Endothelial cell of umbilical vein (primary cell): ENCODE measurements at regions not wholly inside any gene's neighbourhood (a gene's known extent, or its start where the extent isn't known, plus 50 kb on each side); places are given as distances from the start of the nearest gene placed in this dataset.

ENCODE experiments used
- BruUV-seq: library from RNA; stranded (reverse); fragments of 400-500 nt; replicated peaks from 2 replicates; lab custom pipeline; 2021; lab: Mats Ljungman, UMichigan
- CTCF ChIA-PET: fragments of 300-600, 350-600 bp; sonication (Branson Sonifier 250); formaldehyde crosslinking; loops from one replicate; lab custom pipeline; 2021; ENCODE audit warnings: antibody characterized with exemption, inconsistent platforms; lab: Charles Lee
- POLR2A ChIA-PET: fragments of 300-600, 350-600 bp; sonication (Branson Sonifier 250); formaldehyde crosslinking; loops from one replicate; lab custom pipeline; 2021; ENCODE audit warnings: antibody characterized with exemption, inconsistent platforms; lab: Charles Lee
- DNase-seq: peaks from one replicate; pipeline ENCODE4 v3.0.0-alpha.2; 2011; ENCODE audit warnings: low read depth, low spot score
- FAIRE-seq: peaks from 2 replicates; lab custom pipeline; 2011; peaks lifted over from hg19 to GRCh38; lab: Jason Lieb, UNC
- H2AFZ ChIP-seq: 2 replicates; pipeline ENCODE4 v1.6.0; 2012; ENCODE audit warnings: low read depth, low read length, control low read depth, inconsistent platforms
- H3K27ac ChIP-seq: 2 replicates; pipeline ENCODE4 v1.5.1; 2011; ENCODE audit warnings: low read depth, mild to moderate bottlenecking, control low read depth, low read length, moderate library complexity; ENCODE audit not compliant: insufficient read depth
- H3K27me3 ChIP-seq, 2 experiments: 2 replicates each; pipeline versions ENCODE4 v1.6.0 to v1.6.1; 2011; ENCODE audit warnings: low read length in 2 of 2, mixed read lengths in 1 of 2; ENCODE audit not compliant: control insufficient read depth in 2 of 2, insufficient read depth in 2 of 2
- H3K36me3 ChIP-seq, 2 experiments: 2 replicates in 1 of 2; 3 replicates in 1 of 2; pipeline ENCODE4 v1.5.1; 2011; ENCODE audit warnings: low read length in 2 of 2, mild to moderate bottlenecking in 1 of 2, moderate library complexity in 1 of 2; ENCODE audit not compliant: control insufficient read depth in 2 of 2, insufficient read depth in 2 of 2; ENCODE audit errors: extremely low read depth in 1 of 2
- H3K4me1 ChIP-seq: 3 replicates; pipeline ENCODE4 v1.5.1; 2011; ENCODE audit warnings: mild to moderate bottlenecking, low read length; ENCODE audit not compliant: control insufficient read depth, insufficient read depth; ENCODE audit errors: extremely low read depth
- H3K4me2 ChIP-seq: 2 replicates; pipeline ENCODE4 v1.6.1; 2011; ENCODE audit warnings: low read length, control low read depth, mixed read lengths; ENCODE audit not compliant: insufficient read depth
- H3K4me3 ChIP-seq, 3 experiments: fragments of 200-600 bp in 1 of 3; sonication (generic), shearing (Covaris generic) in 1 of 3; replicated peaks in 1 of 3; 2 replicates each; pipeline ENCODE4 v1.5.1; 2011 to 2016; ENCODE audit warnings: control low read depth in 3 of 3, low read length in 3 of 3, mild to moderate bottlenecking in 2 of 3, inconsistent platforms in 1 of 3, low read depth in 1 of 3, moderate library complexity in 1 of 3; ENCODE audit not compliant: insufficient read depth in 1 of 3
- H3K79me2 ChIP-seq: 2 replicates; pipeline ENCODE4 v1.6.0; 2012; ENCODE audit warnings: low read length, inconsistent platforms; ENCODE audit not compliant: control insufficient read depth, insufficient read depth
- H3K9ac ChIP-seq: replicated peaks from 2 replicates; pipeline ENCODE3; 2011; ENCODE audit warnings: low read length, control low read depth; ENCODE audit not compliant: insufficient read depth; ENCODE audit errors: extremely low read depth
- H3K9me1 ChIP-seq: replicated peaks from 3 replicates; pipeline ENCODE4 v1.6.0; 2011; ENCODE audit warnings: mild to moderate bottlenecking, low read length; ENCODE audit not compliant: control insufficient read depth, insufficient read depth; ENCODE audit errors: extremely low read depth
- H3K9me3 ChIP-seq: replicated peaks from 2 replicates; pipeline ENCODE4 v1.5.1; 2012; ENCODE audit warnings: low read length, inconsistent platforms; ENCODE audit not compliant: control insufficient read depth, insufficient read depth
- H4K20me1 ChIP-seq: replicated peaks from 2 replicates; pipeline ENCODE3; 2011; ENCODE audit warnings: mild to moderate bottlenecking, low read length; ENCODE audit not compliant: control insufficient read depth, insufficient read depth; ENCODE audit errors: extremely low read depth
- EZH2 ChIP-seq: IDR thresholded peaks from 2 replicates; pipeline ENCODE4 v1.6.1; 2012; ENCODE audit warnings: borderline replicate concordance, low read depth, mild to moderate bottlenecking, moderate library complexity, low read length, inconsistent platforms; ENCODE audit not compliant: severe bottlenecking
- FOS ChIP-seq: IDR thresholded peaks from 2 replicates; pipeline ENCODE4 v1.6.1; 2011; ENCODE audit warnings: mild to moderate bottlenecking, low read length, moderate library complexity, borderline replicate concordance; ENCODE audit not compliant: insufficient read depth
- GATA2 ChIP-seq: IDR thresholded peaks from 2 replicates; pipeline ENCODE4 v1.7.0; 2011; ENCODE audit warnings: low read depth, mild to moderate bottlenecking, moderate library complexity, mixed read lengths, low read length; ENCODE audit not compliant: insufficient read length, insufficient read depth
- JUN ChIP-seq: IDR thresholded peaks from 2 replicates; pipeline ENCODE4 v1.6.1; 2011; ENCODE audit warnings: borderline replicate concordance, low read depth; ENCODE audit not compliant: insufficient read length, insufficient read depth
- MAX ChIP-seq: IDR thresholded peaks from 2 replicates; pipeline ENCODE4 v1.6.1; 2011; ENCODE audit not compliant: insufficient read depth, insufficient read length
- MYC ChIP-seq: IDR thresholded peaks from one replicate; pipeline ENCODE4 v1.6.1; 2011; ENCODE audit warnings: mild to moderate bottlenecking, low read depth, low read length
- POLR2A ChIP-seq: IDR thresholded peaks from 2 replicates; pipeline ENCODE4 v1.6.1; 2012; ENCODE audit warnings: low read depth, mild to moderate bottlenecking, control low read depth, low read length
- POLR2AphosphoS5 ChIP-seq: IDR thresholded peaks from 2 replicates; pipeline ENCODE4 v1.6.1; 2012; ENCODE audit warnings: low read depth, mild to moderate bottlenecking, control low read depth, low read length, moderate library complexity; ENCODE audit not compliant: insufficient read depth
- dilution Hi-C: fragments of 300-500 bp; cut with MboI; formaldehyde crosslinking; loops from one replicate; pipeline ENCODE4 v1.15.0; 2019; ENCODE audit warnings: low sequenced_read_pairs; ENCODE audit not compliant: extremely low pct_ligation_motif_present
- intact Hi-C: fragments of 100-400 bp; cut with micrococcal nuclease; formaldehyde crosslinking; loops from one replicate; pipeline ENCODE4 v1.10.0; 2022
- TF ChIP-seq, protein P1 (sequence below), 2 donors: IDR thresholded peaks; 1 replicate in 1 of 2; 2 replicates in 1 of 2; pipeline ENCODE4 v1.5.1; 2011; ENCODE audit warnings: low read length in 2 of 2, mild to moderate bottlenecking in 2 of 2, moderate library complexity in 2 of 2, control low read depth in 1 of 2, inconsistent platforms in 1 of 2, low read depth in 1 of 2; ENCODE audit not compliant: insufficient read depth in 1 of 2; ENCODE audit errors: extremely low read depth in 1 of 2

GRCh38 chr17:36673637-36674277, 72.4 kb downstream of the MRM1 start:
- intact Hi-C loops: no loop called here
- TF ChIP-seq GATA2 (no peak), FOS (no peak), JUN (no peak), POLR2AphosphoS5 (no peak), MAX (no peak), MYC (no peak), EZH2 (no peak), POLR2A (no peak)
- TF ChIP-seq, protein P1, sequence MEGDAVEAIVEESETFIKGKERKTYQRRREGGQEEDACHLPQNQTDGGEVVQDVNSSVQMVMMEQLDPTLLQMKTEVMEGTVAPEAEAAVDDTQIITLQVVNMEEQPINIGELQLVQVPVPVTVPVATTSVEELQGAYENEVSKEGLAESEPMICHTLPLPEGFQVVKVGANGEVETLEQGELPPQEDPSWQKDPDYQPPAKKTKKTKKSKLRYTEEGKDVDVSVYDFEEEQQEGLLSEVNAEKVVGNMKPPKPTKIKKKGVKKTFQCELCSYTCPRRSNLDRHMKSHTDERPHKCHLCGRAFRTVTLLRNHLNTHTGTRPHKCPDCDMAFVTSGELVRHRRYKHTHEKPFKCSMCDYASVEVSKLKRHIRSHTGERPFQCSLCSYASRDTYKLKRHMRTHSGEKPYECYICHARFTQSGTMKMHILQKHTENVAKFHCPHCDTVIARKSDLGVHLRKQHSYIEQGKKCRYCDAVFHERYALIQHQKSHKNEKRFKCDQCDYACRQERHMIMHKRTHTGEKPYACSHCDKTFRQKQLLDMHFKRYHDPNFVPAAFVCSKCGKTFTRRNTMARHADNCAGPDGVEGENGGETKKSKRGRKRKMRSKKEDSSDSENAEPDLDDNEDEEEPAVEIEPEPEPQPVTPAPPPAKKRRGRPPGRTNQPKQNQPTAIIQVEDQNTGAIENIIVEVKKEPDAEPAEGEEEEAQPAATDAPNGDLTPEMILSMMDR (IDR thresholded peaks at IDR 0.05; ENCODE audit: extremely low read depth in 1 of 2, insufficient read depth in 1 of 2, low read depth in 1 of 2, low read length in 2 of 2): no peak
- no TSS peak for BruUV-seq
- Histone ChIP-seq H3K9ac (no peak overlapping the region), H3K4me1 (no peaks in the 10 kb centered on the region), H3K9me3 (no peaks in the 10 kb centered on the region), H3K36me3 (no peaks in the 10 kb centered on the region), H3K79me2 (no peaks in the 10 kb centered on the region), H2AFZ (no peak overlapping the region), H4K20me1 (no peaks in the 10 kb centered on the region), H3K4me2 (no peak overlapping the region), H3K4me3 (no peak overlapping the region), H3K9me1 (no peaks in the 10 kb centered on the region), H3K27ac (no peak overlapping the region), H3K27me3 (peaks cover 2 to 4% of the 10 kb centered on the region in 2 experiments)
- no peak for FAIRE-seq
- no peak for DNase-seq
- ChIA-PET POLR2A (no interaction called here), CTCF (no interaction called here)
- dilution Hi-C loops: loop anchor here (25.0 kb wide), 1 partner anchor 389 kb away; no protein-coding TSS in a partner anchor
